Endothelial cell of umbilical vein (primary cell): ENCODE measurements at regions not wholly inside any gene's neighbourhood (a gene's known extent, or its start where the extent isn't known, plus 50 kb on each side); places are given as distances from the start of the nearest gene placed in this dataset.

ENCODE experiments used
- EZH2 ChIP-seq: IDR thresholded peaks from 2 replicates; pipeline ENCODE4 v1.6.1; 2012; ENCODE audit warnings: borderline replicate concordance, low read depth, mild to moderate bottlenecking, moderate library complexity, low read length, inconsistent platforms; ENCODE audit not compliant: severe bottlenecking
- GATA2 ChIP-seq: IDR thresholded peaks from 2 replicates; pipeline ENCODE4 v1.7.0; 2011; ENCODE audit warnings: low read depth, mild to moderate bottlenecking, moderate library complexity, mixed read lengths, low read length; ENCODE audit not compliant: insufficient read length, insufficient read depth
- POLR2A ChIP-seq: IDR thresholded peaks from 2 replicates; pipeline ENCODE4 v1.6.1; 2012; ENCODE audit warnings: low read depth, mild to moderate bottlenecking, control low read depth, low read length
- POLR2AphosphoS5 ChIP-seq: IDR thresholded peaks from 2 replicates; pipeline ENCODE4 v1.6.1; 2012; ENCODE audit warnings: low read depth, mild to moderate bottlenecking, control low read depth, low read length, moderate library complexity; ENCODE audit not compliant: insufficient read depth

DNA sequence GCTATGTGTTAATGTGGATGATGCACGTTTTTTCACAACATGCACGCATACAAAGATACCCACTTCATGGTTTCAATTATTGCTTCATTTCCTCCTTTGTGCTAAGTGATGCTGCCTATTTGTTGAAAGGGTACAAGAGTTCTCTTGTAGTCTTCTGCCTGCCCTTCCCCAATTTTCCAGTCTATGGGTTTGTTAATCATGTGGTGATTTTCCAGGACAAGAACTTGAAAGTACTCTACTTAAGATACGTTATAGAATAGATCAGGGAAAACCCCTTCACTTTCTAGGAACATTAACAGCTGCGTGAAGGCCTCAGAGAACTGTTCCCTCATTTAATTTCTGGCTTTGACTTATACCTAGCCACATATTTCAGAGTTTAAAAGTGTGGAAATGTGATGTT, 52.1 kb upstream of the SLC44A3 start:
- no peak for TF ChIP-seq GATA2
- no peak for TF ChIP-seq POLR2A
- no peak for TF ChIP-seq POLR2AphosphoS5
- no peak for TF ChIP-seq EZH2
